Natural killer cell treated with Interleukin-12 subunit alpha and Interleukin-12 subunit beta and Interleukin-15 and Interleukin-18, amount 100 ng/mL, for 72 hours (primary cell): ENCODE measurements at regions not wholly inside any gene's neighbourhood (a gene's known extent, or its start where the extent isn't known, plus 50 kb on each side); places are given as distances from the start of the nearest gene placed in this dataset.
A peak's percentile ranks its signal among the peaks of the same experiment; 100 is the strongest.

Experiments used
- ATAC-seq, 2 donors: fragments of 150-1000 bp; cut with Tn5 transposase in 1 of 2; sonication (Bioruptor Pico), chemical (Tn5 transposase) in 1 of 2; 2 replicates each; pipeline ENCODE4 v1.10.0; 2021
- DNase-seq: peaks from one replicate; pipeline ENCODE4 v3.0.0; 2022; ENCODE audit warnings: low spot score
- H3K27ac Mint-ChIP-seq, 2 donors: 1 replicate in 1 of 2; 2 replicates in 1 of 2; pipeline ENCODE4 v1.8.0; 2022; ENCODE audit warnings: mixed read lengths in 2 of 2, mild to moderate bottlenecking in 1 of 2, moderate library complexity in 1 of 2
- H3K27me3 Mint-ChIP-seq, 2 donors: 1 replicate in 1 of 2; 2 replicates in 1 of 2; pipeline ENCODE4 v1.8.0; 2022; ENCODE audit warnings: mixed read lengths in 2 of 2
- H3K36me3 Mint-ChIP-seq: one replicate; pipeline ENCODE4 v1.8.0; 2022; ENCODE audit warnings: mixed read lengths
- H3K4me1 Mint-ChIP-seq, 2 donors: 1 replicate in 1 of 2; 2 replicates in 1 of 2; pipeline ENCODE4 v1.8.0; 2022; ENCODE audit warnings: low read depth in 2 of 2, mixed read lengths in 2 of 2, mild to moderate bottlenecking in 1 of 2
- H3K4me3 Mint-ChIP-seq: one replicate; pipeline ENCODE4 v1.8.0; 2022; ENCODE audit warnings: mixed read lengths
- H3K9me3 Mint-ChIP-seq: 2 replicates; pipeline ENCODE4 v1.8.0; 2022; ENCODE audit warnings: mixed read lengths

GRCh38 chr9:105073147-105073546 is 145.2 kb upstream of the ABCA1 start:
- no peaks in the 10 kb centered on the region for H3K4me1 Mint-ChIP-seq
- H3K27me3 Mint-ChIP-seq, result peaks cover 0 to 3% of the 10 kb centered on the region in 2 donors
- DNase-seq, result no peak
- H3K9me3 Mint-ChIP-seq, result no peaks in the 10 kb centered on the region
- ATAC-seq, result no peak
- H3K4me3 Mint-ChIP-seq, result no peak overlapping the region
- H3K27ac Mint-ChIP-seq, result no peak overlapping the region
- no peaks in the 10 kb centered on the region for H3K36me3 Mint-ChIP-seq

GRCh38 chr9:105074491-105074890 is 146.5 kb upstream of the ABCA1 start:
- Mint-ChIP-seq H3K4me1 (no peaks in the 10 kb centered on the region), H3K4me3 (no peak overlapping the region), H3K27ac (no peak overlapping the region), H3K36me3 (no peaks in the 10 kb centered on the region), H3K9me3 (no peaks in the 10 kb centered on the region), H3K27me3 (peaks cover 0 to 3% of the 10 kb centered on the region in 2 donors)
- DNase-seq, result no peak
- ATAC-seq, result no peak

GRCh38 chr9:105076729-105077128 is 148.8 kb upstream of the ABCA1 start:
- Mint-ChIP-seq H3K4me3 (no peak overlapping the region), H3K36me3 (no peaks in the 10 kb centered on the region), H3K27ac (no peak overlapping the region), H3K27me3 (no peaks in the 10 kb centered on the region), H3K9me3 (no peaks in the 10 kb centered on the region), H3K4me1 (no peaks in the 10 kb centered on the region)
- ATAC-seq (no peak), DNase-seq (no peak)

DNA sequence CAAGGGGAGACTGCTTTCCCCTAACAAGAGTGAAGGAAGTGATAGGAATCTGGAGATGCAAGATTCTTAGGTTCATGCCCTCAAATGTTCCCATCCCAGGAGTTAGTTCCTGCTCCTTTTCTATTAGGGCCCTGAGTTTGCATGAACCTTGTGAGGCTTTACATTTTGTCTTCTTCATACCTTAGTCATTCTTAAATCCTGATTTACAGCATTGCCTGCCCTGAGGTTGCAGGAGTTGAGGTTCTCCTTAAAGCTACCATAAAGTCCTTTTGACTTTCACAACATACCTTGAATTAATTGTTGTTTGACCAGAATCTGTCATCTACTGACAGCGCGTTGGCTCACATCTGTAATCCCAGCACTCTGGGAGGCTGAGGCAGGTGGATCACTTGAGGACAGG is 151.5 kb upstream of the ABCA1 start:
- Mint-ChIP-seq H3K36me3 (no peaks in the 10 kb centered on the region), H3K27me3 (no peaks in the 10 kb centered on the region), H3K4me3 (no peak overlapping the region), H3K4me1 (no peaks in the 10 kb centered on the region), H3K27ac (no peak overlapping the region), H3K9me3 (no peaks in the 10 kb centered on the region)
- DNase-seq (no peak), ATAC-seq (no peak)

DNA sequence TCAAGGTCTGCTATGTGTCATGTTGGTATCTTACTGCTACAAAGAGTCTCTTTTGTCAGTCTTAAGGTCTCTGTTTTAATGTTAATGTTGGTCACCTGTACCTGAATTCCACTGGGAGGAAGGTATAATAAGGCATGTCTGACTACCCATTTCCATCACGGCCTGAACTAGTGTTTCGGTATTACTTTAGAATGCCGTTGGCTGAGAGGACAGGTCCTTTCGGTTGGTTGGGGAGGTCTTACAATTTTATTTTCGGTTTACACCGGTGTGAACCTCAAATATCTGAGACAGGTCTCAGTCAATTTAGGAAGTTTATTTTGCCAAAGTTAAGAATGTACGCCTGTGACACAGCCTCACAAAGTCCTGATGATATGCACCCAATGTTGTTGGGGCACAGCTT is 154.9 kb upstream of the ABCA1 start:
- DNase-seq (no peak), ATAC-seq (no peak)
- Mint-ChIP-seq H3K9me3 (no peaks in the 10 kb centered on the region), H3K4me1 (no peaks in the 10 kb centered on the region), H3K27ac (no peak overlapping the region), H3K4me3 (no peak overlapping the region), H3K27me3 (no peaks in the 10 kb centered on the region), H3K36me3 (no peaks in the 10 kb centered on the region)

DNA sequence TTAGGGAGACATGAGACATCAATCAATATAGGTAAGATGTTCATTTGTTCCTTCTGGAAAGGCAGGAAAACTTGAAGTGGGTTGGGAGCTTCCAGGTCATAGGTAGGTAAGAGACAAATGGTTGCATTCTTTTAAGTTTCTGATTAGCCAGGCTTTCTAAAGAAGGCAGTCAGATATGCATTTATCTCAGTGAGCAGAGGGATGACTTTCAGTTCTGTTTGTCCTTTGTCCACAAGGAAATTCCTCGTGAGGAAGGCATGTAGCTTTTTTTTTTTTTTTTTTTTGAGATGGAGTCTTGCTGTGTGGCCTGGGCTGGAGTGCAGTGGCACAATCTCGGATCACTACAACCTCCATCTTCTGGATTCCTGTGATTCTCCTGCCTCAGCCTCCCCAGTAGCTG is 155.3 kb upstream of the ABCA1 start:
- no peak for DNase-seq
- H3K27ac Mint-ChIP-seq, result no peak overlapping the region
- no peak for ATAC-seq
- H3K4me1 Mint-ChIP-seq, result no peaks in the 10 kb centered on the region
- H3K4me3 Mint-ChIP-seq, result no peak overlapping the region
- no peaks in the 10 kb centered on the region for H3K27me3 Mint-ChIP-seq
- no peaks in the 10 kb centered on the region for H3K36me3 Mint-ChIP-seq
- H3K9me3 Mint-ChIP-seq, result no peaks in the 10 kb centered on the region

- no peak overlapping the region for H3K27ac Mint-ChIP-seq
- no peak overlapping the region for H3K4me3 Mint-ChIP-seq
- H3K36me3 Mint-ChIP-seq, result no peaks in the 10 kb centered on the region
- no peaks in the 10 kb centered on the region for H3K4me1 Mint-ChIP-seq
- H3K9me3 Mint-ChIP-seq, result no peaks in the 10 kb centered on the region
- DNase-seq, result no peak
- peaks cover 0 to 2% of the 10 kb centered on the region in 2 donors for H3K27me3 Mint-ChIP-seq
- ATAC-seq, result no peak
Measured at GRCh38 chr9:105087910-105088898, 156.2 kb upstream of the SLC44A1 start.

DNA sequence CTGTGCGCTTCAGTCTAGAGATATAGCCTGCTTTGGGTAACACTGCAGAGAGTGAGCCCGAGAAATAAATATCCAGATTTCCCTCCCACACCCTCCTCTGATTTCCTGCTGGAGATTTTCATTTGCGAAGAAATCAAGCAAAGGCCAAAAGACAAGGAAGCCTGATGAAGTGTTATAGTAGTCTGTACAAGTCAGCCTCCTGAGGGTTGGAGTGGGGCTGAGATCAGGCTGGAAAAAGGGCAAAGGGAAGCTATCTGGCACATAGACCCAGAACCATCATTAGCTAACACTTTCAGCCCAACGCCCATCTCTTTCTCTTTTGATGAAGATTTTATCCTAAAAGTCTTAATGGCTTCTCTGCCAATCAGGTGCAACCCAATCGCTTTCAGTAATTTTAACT is 154.6 kb upstream of the SLC44A1 start:
- no peaks in the 10 kb centered on the region for H3K4me1 Mint-ChIP-seq
- H3K27ac Mint-ChIP-seq, result no peak overlapping the region
- peaks cover 0 to 2% of the 10 kb centered on the region in 2 donors for H3K27me3 Mint-ChIP-seq
- no peak for ATAC-seq
- H3K36me3 Mint-ChIP-seq, result no peaks in the 10 kb centered on the region
- no peak for DNase-seq
- no peak overlapping the region for H3K4me3 Mint-ChIP-seq
- no peaks in the 10 kb centered on the region for H3K9me3 Mint-ChIP-seq

DNA sequence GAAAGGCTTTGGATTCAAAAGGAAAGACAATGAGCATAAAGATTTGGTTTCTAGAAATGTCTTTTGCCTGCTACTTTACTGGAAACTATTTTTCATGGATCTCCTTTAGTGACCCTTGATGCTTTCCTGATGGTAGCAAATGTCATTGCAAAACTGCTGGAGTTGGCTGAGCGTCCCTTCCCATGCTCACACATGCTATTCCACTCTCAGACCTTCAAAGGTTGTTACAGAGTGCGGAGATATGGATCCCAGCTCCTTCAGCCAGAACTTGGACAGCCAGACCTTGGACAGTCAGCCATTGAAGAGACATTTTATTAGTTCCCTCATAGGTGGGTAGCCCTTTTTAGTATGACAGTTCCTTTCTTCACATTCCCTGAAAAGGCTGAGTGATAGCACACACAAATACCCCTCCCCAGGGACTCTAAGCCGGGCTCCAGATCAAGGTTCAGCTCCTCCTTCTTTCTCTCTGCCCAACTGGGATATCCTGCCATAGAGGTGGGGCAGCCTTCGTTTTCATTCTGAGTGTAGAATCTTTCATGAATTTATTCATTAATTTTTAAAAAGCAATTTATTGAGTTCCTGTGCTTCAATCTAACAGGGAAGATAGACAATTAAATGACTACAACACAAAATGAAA is 153.3 kb upstream of the SLC44A1 start:
- DNase-seq (no peak), ATAC-seq (no peak)
- no peaks in the 10 kb centered on the region for H3K4me1 Mint-ChIP-seq
- H3K27ac Mint-ChIP-seq, result no peak overlapping the region
- H3K9me3 Mint-ChIP-seq, result no peaks in the 10 kb centered on the region
- H3K36me3 Mint-ChIP-seq, result no peaks in the 10 kb centered on the region
- H3K27me3 Mint-ChIP-seq, result peaks cover 0 to 2% of the 10 kb centered on the region in 2 donors
- no peak overlapping the region for H3K4me3 Mint-ChIP-seq

DNA sequence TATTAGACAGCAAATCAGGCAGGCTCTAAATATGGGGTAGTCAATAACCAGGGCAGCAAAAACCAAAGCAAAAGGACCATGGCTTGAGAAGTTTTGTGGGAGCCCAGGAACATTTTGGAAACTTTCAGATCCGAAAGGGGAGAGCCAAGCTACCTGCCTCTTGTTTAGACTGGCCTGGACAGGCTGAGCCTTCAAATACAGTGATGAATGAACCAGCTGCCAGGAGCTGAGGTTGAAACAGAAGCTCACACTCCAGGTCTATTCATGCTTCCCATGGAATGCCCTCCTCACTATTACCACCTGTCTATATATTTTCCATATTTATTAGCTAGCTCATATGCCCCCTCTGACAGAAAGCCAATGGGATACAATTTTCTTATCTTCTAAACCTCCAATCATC is 150.8 kb upstream of the SLC44A1 start:
- Mint-ChIP-seq H3K36me3 (no peaks in the 10 kb centered on the region), H3K9me3 (no peaks in the 10 kb centered on the region)
- DNase-seq, result no peak

GRCh38 chr9:105098370-105098769 is 146.1 kb upstream of the SLC44A1 start:
- ATAC-seq (no peak), DNase-seq (no peak)
- Mint-ChIP-seq H3K4me1 (no peaks in the 10 kb centered on the region), H3K27me3 (peaks cover 0 to 6% of the 10 kb centered on the region in 2 donors), H3K27ac (no peak overlapping the region), H3K4me3 (no peak overlapping the region), H3K36me3 (no peaks in the 10 kb centered on the region), H3K9me3 (no peaks in the 10 kb centered on the region)

More for the DNA sequence above, 150.8 kb upstream of the SLC44A1 start:
- Mint-ChIP-seq H3K4me3 (no peak overlapping the region), H3K4me1 (no peaks in the 10 kb centered on the region), H3K27me3 (no peaks in the 10 kb centered on the region), H3K27ac (no peak overlapping the region)
- no peak for ATAC-seq

- no peaks in the 10 kb centered on the region for H3K9me3 Mint-ChIP-seq
- no peaks in the 10 kb centered on the region for H3K36me3 Mint-ChIP-seq
- no peak overlapping the region for H3K27ac Mint-ChIP-seq
- no peaks in the 10 kb centered on the region for H3K4me1 Mint-ChIP-seq
- H3K27me3 Mint-ChIP-seq, result peaks cover 0 to 11% of the 10 kb centered on the region in 2 donors
- ATAC-seq (no peak), DNase-seq (no peak)
- H3K4me3 Mint-ChIP-seq, result no peak overlapping the region
Measured at GRCh38 chr9:105103776-105104175, 140.7 kb upstream of the SLC44A1 start.

- no peaks in the 10 kb centered on the region for H3K9me3 Mint-ChIP-seq
- no peak overlapping the region for H3K27ac Mint-ChIP-seq
- H3K4me1 Mint-ChIP-seq, result peaks cover 15 to 19% of the 10 kb centered on the region in 2 donors
- no peaks in the 10 kb centered on the region for H3K36me3 Mint-ChIP-seq
- H3K4me3 Mint-ChIP-seq, result no peak overlapping the region
- DNase-seq (no peak), ATAC-seq (peak in 1 of 2 donors; percentile 46)
- H3K27me3 Mint-ChIP-seq, result peaks cover 11 to 13% of the 10 kb centered on the region in 2 donors
Measured at GRCh38 chr9:105114318-105114717, 130.1 kb upstream of the SLC44A1 start.
